Sciatic nerve (tissue), 2 donors: ENCODE measurements at regions not wholly inside any gene's neighbourhood (a gene's known extent, or its start where the extent isn't known, plus 50 kb on each side); places are given as distances from the start of the nearest gene placed in this dataset.
"Not testable (repeated sequence)": the region's sequence is repeated elsewhere in the genome, so short reads cannot be mapped to it uniquely, and the experiment has no call there.

ENCODE experiments used
- ATAC-seq: fragments of 200-7000 bp; cut with Tn5 transposase; one replicate; pipeline ENCODE4 v1.9.1; 2020; ENCODE audit warnings: mild to moderate bottlenecking, moderate library complexity
- DNase-seq: peaks from one replicate; pipeline ENCODE4 v3.0.0-alpha.2; 2020; ENCODE audit warnings: low spot score
- intact Hi-C: fragments of 100-400 bp; cut with DNase I; formaldehyde crosslinking; loops from one replicate; pipeline ENCODE4 v1.14.2; 2022
- donor health status: DM: no; HTN: no; CAD: no.
- donor health status: DM: no; HTN: no; CAD: no.

DNA sequence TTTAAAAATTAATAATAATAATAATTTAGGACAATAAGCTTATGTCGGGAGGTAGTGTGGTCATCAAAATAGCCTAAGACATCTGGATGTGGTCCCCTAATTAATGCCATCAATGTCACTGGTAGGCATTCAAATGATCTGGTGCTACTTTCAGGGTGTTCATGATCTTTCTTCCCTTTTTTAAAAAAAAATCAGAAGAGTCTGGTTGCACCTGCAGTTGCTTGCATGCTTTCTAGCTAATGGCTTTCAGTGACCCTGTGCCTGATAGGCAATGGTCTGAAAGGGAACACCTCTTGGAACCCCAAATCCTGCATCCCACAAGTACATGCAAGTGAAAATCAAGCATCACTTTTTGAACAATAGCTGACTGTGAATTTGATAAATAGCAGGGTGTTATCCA lies 64.1 kb upstream of the KBTBD8 start:
- intact Hi-C loops = no loop called here
- no peak for DNase-seq
- no peak for ATAC-seq

DNA sequence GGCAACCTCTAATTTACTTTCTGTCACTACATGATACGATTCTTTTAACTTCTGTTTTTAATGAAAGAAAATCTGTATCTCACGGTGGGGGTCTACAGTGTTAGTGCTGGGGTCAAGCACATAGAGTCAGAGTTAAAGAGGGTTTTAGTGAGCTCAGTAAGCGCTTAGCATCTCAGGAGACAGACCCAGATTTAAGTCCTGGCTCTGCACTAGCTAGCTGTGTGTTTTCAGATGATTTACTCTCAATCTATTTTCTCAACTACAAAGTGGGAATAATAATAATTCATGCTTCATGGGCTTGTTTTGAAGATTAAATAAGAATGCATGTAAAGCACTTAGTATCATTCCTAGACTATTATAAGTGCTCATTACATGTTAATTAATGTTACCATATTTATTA lies 63.4 kb upstream of the KBTBD8 start:
- ATAC-seq (no peak), DNase-seq (no peak)
- intact Hi-C loops = no loop called here

DNA sequence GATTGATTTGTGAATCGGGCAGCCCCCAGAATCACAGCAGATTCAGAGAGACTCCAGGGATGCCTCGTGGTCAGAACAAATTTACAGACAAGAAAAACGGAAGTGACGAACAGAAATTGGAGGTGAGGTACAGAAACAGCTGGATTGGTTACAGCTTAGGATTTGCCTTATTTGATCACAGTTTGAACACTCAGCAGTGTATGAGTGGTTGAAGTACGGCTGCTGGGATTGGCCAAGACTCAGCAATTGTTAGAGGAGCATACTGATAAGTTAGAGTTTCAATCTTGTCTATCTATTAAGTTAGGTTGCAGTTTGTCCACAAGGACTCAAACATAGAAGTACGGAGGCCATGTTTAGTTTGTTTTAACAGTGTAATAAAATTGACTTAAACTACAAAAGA lies 61.1 kb upstream of the KBTBD8 start:
- ATAC-seq, intact Hi-C loops, DNase-seq: not testable (repeated sequence)

DNA sequence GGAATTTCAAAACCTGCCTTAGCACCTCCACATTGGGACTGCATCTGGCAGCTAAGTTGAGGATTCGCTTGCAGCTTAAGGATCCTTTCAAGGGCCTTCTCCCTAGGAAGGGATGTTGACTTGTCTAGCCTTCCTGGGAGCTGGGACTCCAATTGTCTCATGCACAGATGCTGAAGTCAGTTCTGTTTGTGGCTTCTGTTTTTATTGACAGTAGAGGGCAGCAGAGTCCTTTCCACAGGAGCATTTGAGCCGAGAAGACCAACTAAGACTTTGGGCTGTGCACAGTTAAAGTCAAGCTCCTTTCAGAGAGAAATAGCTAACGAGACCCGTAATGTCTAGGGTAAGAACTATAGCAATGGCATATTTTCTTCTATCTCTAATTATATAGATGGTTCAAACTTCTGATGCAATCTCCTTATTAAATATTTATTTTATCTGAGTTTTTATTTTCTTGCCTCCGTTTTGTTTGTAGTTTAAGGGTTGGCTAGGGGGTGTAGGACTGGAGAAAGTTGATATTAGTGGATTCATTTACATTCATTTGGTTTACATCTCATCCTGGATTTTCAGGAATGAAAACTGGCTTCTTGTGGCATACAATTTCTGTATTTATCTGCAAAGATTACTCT lies 59.7 kb upstream of the KBTBD8 start:
- ATAC-seq (peak; percentile 71), DNase-seq (no peak)
- intact Hi-C loops = no loop called here

DNA sequence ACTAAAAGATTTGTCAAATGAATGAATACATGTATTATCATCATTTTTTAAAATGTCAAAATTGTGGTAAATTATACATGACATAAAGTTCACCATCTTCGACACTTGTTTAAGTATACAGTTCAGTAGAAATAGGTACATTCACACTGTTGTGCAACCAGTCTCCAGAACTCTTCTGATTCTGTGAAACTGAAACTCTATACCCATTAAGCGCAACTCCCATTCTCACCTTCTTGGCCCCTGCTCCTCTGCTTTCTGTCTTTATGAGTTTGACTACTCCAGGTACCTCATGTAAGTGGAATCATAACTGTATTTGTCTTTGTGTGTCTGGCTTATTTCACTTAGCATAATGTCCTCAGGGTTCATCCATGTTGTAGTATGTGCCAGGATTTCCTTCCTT lies 50.1 kb upstream of the KBTBD8 start:
- no peak for DNase-seq
- intact Hi-C loops = no loop called here
- ATAC-seq = no peak
